GM19043 (cell line): ENCODE measurements at regions not wholly inside any gene's neighbourhood (a gene's known extent, or its start where the extent isn't known, plus 50 kb on each side); places are given as distances from the start of the nearest gene placed in this dataset.

Experiments used
- ATAC-seq: cut with Tn5 transposase; IDR thresholded peaks from one replicate; pipeline ENCODE4 v1.9.1; 2021; ENCODE audit warnings: low read depth; ENCODE audit not compliant: unreplicated experiment

DNA sequence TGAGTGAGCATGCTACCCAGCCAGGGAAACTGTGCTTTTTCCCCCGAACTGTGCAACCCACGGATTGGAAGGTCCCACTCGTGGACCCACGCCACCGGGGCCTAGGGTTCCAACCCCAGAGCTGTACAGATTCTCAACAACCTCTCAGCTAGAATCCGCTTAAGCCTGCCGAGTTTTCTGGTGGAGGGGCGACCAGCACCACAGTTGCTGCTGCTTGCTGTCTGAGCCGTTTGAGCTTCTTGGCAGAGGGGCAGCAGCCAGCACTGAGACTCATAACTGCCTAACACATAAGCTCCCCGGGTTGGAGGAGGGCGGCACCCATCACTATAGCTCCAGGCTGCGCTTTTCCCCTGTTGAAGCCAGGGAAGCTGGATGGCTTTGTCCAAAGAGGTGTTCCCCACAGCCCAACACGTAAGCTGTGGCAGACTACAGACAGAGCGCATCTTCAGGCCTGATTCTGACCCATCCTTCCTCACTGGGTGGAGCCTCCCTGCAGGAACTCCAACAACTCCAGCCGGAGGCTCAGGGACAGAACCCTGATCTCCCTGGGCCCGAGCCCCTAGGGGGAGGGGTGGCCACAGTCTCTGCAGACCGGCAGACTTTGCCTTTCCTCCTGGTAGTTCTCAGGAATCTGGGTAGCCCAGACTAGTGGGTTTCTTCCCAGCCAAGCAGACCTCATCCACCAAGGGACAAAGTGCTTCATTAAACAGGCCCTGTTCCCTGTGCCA, 871.6 kb downstream of the SLITRK6 start:
- no peak for ATAC-seq

- ATAC-seq: no peak
Measured at GRCh38 chr13:84925443-84925842, 873.8 kb downstream of the SLITRK6 start.

GRCh38 chr13:84923831-84924230, 875.4 kb downstream of the SLITRK6 start:
- ATAC-seq: no peak

GRCh38 chr13:84917252-84917878, 881.9 kb downstream of the SLITRK6 start:
- ATAC-seq: no peak

DNA sequence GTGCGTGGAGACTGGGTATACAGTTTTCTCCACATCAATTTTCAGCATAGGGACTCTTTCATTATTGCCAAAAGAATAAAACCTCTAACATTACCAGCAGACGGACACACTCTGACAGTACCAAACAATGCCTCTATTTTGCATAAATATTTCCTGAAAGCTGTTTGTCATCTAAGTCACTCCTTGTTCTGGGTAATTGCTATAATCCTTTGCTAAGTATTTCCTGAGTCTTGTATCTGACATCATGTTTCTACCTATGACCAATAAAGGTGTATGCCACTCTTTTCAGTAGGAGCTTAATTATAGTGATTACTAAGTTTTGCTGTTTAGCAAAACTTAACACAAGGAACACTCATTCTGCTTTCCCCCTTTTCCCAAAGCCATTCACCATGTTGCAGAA, 886.5 kb downstream of the SLITRK6 start:
- ATAC-seq: no peak

GRCh38 chr13:84910423-84910822, 888.8 kb downstream of the SLITRK6 start:
- ATAC-seq: no peak

DNA sequence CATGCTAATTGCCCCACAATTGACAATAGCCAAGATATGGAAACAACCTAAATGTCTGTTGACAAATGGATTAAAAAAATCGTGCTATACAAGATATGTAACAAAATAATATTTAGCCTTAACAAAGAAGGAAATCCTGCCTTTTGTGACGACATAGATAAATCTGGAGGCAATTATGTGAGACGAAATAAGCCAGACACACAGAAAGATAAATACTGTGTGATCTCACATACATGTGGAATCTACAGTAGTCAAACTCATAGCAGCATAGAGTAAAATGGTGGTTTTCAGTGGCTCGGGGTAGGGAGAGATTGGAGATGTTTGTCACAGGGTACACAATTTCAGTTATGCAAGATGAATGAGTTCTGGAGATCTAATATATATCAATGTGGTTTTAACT, 895.8 kb downstream of the SLITRK6 start:
- ATAC-seq: no peak

GRCh38 chr13:84902243-84902642, 897.0 kb downstream of the SLITRK6 start:
- ATAC-seq: no peak

DNA sequence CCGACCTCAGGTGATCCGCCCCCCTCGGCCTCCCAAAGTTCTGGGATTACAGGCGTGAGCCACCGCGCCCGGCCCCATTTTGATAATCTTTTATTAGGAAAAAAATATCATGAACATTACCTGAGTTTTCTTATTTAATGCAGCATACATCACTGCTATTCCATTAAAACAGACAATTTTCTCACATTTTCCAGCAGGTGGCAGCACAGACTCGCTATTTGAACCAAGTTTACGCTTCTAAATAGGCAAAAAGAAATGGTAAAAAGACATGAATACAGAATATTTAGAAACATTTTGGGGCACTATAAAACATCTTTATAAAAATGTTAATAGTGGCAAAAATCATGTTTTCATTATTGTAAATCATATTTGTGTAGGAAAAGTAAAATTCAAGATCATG, 903.1 kb downstream of the SLITRK6 start:
- peak; percentile 73 for ATAC-seq

DNA sequence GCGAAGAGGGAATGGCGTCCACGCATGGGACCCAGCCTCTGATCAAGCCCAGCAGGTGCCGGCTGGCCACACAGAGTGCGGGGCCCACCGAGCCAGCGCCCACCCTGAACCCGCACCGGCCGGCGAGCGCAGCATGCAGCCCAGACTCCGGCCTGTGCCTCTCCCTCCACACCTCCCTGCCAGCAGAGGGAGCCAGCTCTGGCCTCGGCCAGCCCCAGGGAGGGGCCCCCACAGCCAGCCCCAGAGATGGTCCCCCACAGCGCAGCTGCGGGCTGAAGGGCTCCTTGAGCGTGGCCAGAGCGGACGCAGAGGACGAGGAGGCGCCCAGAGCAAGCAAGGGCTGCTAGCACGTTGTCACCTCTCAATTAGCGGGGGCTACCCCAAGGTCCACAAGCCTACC, 904.5 kb downstream of the SLITRK6 start:
- no peak for ATAC-seq

DNA sequence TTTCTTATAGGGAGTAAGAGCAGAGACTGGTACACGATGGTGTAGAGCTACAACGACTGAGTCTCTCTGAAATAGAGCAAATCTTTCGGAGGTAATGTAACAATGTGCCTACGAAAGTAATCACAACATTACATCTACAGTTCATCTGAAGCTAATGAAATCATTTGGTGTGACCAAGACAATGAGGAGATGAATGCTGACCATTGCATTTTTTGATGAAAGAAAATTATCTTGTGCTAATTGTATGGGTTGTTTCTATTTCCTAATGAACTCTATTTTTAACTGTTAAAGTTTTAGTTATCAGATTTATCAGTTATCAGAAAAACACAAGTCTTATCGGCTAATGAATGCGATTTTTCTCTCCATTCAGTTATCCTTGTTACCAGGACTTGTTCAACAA, 913.4 kb downstream of the SLITRK6 start:
- ATAC-seq: no peak

- no peak for ATAC-seq
Measured at GRCh38 chr13:84873951-84874350, 925.3 kb downstream of the SLITRK6 start.

- ATAC-seq: no peak
Measured at GRCh38 chr13:84870190-84870589, 929.0 kb downstream of the SLITRK6 start.

- ATAC-seq: no peak
Measured at GRCh38 chr13:84867246-84867645, 932.0 kb downstream of the SLITRK6 start.

GRCh38 chr13:84865783-84866221, 933.4 kb downstream of the SLITRK6 start:
- ATAC-seq: no peak

GRCh38 chr13:84864341-84864740, 934.9 kb downstream of the SLITRK6 start:
- no peak for ATAC-seq

GRCh38 chr13:84847107-84847506, 952.1 kb downstream of the SLITRK6 start:
- ATAC-seq: no peak

GRCh38 chr13:84845907-84846619, 953.2 kb downstream of the SLITRK6 start:
- ATAC-seq: no peak

- ATAC-seq: no peak
Measured at GRCh38 chr13:84844473-84844872, 954.7 kb downstream of the SLITRK6 start.

DNA sequence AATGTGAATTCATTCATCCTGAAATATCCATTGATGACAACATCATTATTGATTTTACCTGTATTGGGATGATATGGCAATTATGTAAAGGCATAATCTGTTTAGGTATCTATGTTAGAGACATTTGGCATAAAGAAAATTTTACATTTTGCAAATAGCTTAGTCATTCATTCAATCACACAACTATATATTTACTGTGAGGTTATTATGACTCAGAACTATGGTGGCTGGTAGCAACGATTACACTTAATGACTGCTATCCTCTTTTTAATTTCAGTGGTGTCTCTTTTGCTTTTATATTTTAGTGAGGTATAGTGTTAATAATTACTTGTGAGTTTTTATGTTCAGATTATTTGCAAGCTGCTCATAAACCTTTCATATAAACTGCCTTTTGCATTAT, 955.9 kb downstream of the SLITRK6 start:
- no peak for ATAC-seq

- ATAC-seq: no peak
Measured at GRCh38 chr13:84834201-84834600, 951.9 kb upstream of the SLITRK1 start.
